ENCODE measurements at regions not wholly inside any gene's neighbourhood (a gene's known extent, or its start where the extent isn't known, plus 50 kb on each side); places are given as distances from the start of the nearest gene placed in this dataset.

GRCh38 chr16:5482256-5482655, 384.7 kb upstream of the EEF2KMT start:
- no peak for DNase-seq

- DNase-seq = no peak
These were observed 383.0 kb upstream of the EEF2KMT start for GRCh38 chr16:5480431-5481195.

- no peak for DNase-seq
These were observed 382.3 kb upstream of the EEF2KMT start for GRCh38 chr16:5479926-5480325.

- DNase-seq = peak in 2 of 3 donors; percentile 43 to 48
These were observed 380.4 kb upstream of the EEF2KMT start for GRCh38 chr16:5478036-5478435.

GRCh38 chr16:5477251-5477650, 379.7 kb upstream of the EEF2KMT start:
- no peak for DNase-seq

- no peak for DNase-seq
These were observed 375.0 kb upstream of the EEF2KMT start for GRCh38 chr16:5472552-5472951.

GRCh38 chr16:5468488-5468887, 370.9 kb upstream of the EEF2KMT start:
- DNase-seq = no peak

- no peak for DNase-seq
These were observed 370.0 kb upstream of the EEF2KMT start for GRCh38 chr16:5467552-5467951.

GRCh38 chr16:5466551-5466950, 369.0 kb upstream of the EEF2KMT start:
- DNase-seq = no peak

- DNase-seq = no peak
These were observed 368.1 kb upstream of the EEF2KMT start for GRCh38 chr16:5465714-5466113.

GRCh38 chr16:5463820-5464219, 366.2 kb upstream of the EEF2KMT start:
- no peak for DNase-seq

- DNase-seq = no peak
These were observed 364.0 kb upstream of the EEF2KMT start for GRCh38 chr16:5461574-5461973.

- DNase-seq = no peak
These were observed 363.5 kb upstream of the EEF2KMT start for GRCh38 chr16:5461141-5461540.

GRCh38 chr16:5460701-5461100, 363.1 kb upstream of the EEF2KMT start:
- no peak for DNase-seq

GRCh38 chr16:5459863-5460262, 362.3 kb upstream of the EEF2KMT start:
- no peak for DNase-seq

GRCh38 chr16:5455110-5455509, 357.5 kb upstream of the EEF2KMT start:
- DNase-seq = no peak

- no peak for DNase-seq
These were observed 356.8 kb upstream of the EEF2KMT start for GRCh38 chr16:5454349-5454748.

- no peak for DNase-seq
These were observed 354.0 kb upstream of the EEF2KMT start for GRCh38 chr16:5451641-5452040.

- DNase-seq = no peak
These were observed 353.0 kb upstream of the EEF2KMT start for GRCh38 chr16:5450409-5451104.

- no peak for DNase-seq
These were observed 352.3 kb upstream of the EEF2KMT start for GRCh38 chr16:5449901-5450300.

- DNase-seq = no peak
These were observed 351.2 kb upstream of the EEF2KMT start for GRCh38 chr16:5448798-5449197.

- no peak for DNase-seq
These were observed 350.1 kb upstream of the EEF2KMT start for GRCh38 chr16:5447734-5448133.

- no peak for DNase-seq
These were observed 349.1 kb upstream of the EEF2KMT start for GRCh38 chr16:5446623-5447240.

Measured in muscle of back (tissue), 3 donors.